NB4 (cell line): ENCODE measurements at regions not wholly inside any gene's neighbourhood (a gene's known extent, or its start where the extent isn't known, plus 50 kb on each side); places are given as distances from the start of the nearest gene placed in this dataset.

Experiments
- POLR2A ChIP-seq: IDR thresholded peaks from 2 replicates; pipeline ENCODE4 v1.6.1; 2011; ENCODE audit warnings: mild to moderate bottlenecking; ENCODE audit not compliant: insufficient read length; ENCODE audit errors: extremely low read depth
- TF ChIP-seq, protein P1 (sequence below): IDR thresholded peaks from one replicate; pipeline ENCODE4 v1.5.1; 2012; ENCODE audit warnings: low read depth, low read length

DNA sequence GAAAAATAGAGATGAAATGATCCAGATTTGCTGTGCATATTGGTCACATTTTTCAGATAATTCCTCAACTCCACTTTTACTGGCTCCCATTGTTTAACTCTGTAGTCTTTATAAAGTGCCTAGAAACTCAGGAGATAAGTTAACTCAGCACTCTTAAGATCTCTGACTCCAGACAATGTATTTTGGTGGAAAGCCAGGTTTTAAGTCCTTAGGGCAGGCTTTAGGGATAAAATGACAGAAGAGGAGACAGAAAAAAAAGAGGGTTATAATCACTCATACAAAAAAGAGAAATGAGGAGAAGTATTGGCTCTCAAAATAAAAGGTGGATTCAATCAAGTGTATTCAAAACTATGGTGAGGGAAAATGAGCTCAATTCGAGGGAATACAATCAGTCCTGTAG, 674.8 kb upstream of the INTU start:
- TF ChIP-seq, protein P1, sequence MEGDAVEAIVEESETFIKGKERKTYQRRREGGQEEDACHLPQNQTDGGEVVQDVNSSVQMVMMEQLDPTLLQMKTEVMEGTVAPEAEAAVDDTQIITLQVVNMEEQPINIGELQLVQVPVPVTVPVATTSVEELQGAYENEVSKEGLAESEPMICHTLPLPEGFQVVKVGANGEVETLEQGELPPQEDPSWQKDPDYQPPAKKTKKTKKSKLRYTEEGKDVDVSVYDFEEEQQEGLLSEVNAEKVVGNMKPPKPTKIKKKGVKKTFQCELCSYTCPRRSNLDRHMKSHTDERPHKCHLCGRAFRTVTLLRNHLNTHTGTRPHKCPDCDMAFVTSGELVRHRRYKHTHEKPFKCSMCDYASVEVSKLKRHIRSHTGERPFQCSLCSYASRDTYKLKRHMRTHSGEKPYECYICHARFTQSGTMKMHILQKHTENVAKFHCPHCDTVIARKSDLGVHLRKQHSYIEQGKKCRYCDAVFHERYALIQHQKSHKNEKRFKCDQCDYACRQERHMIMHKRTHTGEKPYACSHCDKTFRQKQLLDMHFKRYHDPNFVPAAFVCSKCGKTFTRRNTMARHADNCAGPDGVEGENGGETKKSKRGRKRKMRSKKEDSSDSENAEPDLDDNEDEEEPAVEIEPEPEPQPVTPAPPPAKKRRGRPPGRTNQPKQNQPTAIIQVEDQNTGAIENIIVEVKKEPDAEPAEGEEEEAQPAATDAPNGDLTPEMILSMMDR, result no peak
- no peak for TF ChIP-seq POLR2A
